K562 (cell line): ENCODE measurements at regions not wholly inside any gene's neighbourhood (a gene's known extent, or its start where the extent isn't known, plus 50 kb on each side); places are given as distances from the start of the nearest gene placed in this dataset.

Source experiments
- CTCF ChIP-seq, 3 experiments: IDR thresholded peaks in 2 of 3; conservative IDR thresholded peaks in 1 of 3; 2 replicates each; pipeline ENCODE4 v1.5.1; 2011 to 2012; ENCODE audit warnings: low read length in 3 of 3, mild to moderate bottlenecking in 3 of 3, control low read depth in 2 of 3, improper control_type of control experiment in 1 of 3, inconsistent platforms in 1 of 3, low read depth in 1 of 3, mixed read lengths in 1 of 3, moderate library complexity in 1 of 3; ENCODE audit not compliant: insufficient read depth in 2 of 3
- HMG20A ChIP-seq: fragments of 450-650 bp; formaldehyde crosslinking; conservative IDR thresholded peaks from 2 replicates; pipeline ENCODE4 v1.4.0; 2020; ENCODE audit warnings: mild to moderate bottlenecking, mixed read lengths

GRCh38 chr22:22948651-22949571 is 61.3 kb downstream of the IGLL5 start:
- TF ChIP-seq HMG20A (CRISPR knock-in tag) (no peak), CTCF (IDR thresholded peaks at IDR 0.05 in 2 of 3, conservative IDR thresholded peaks at IDR 0.05 in 1 of 3; ENCODE audit: insufficient read depth in 2 of 3, low read depth in 1 of 3, low read length in 3 of 3) (no peak)
